HCT116 (cell line): ENCODE measurements at regions not wholly inside any gene's neighbourhood (a gene's known extent, or its start where the extent isn't known, plus 50 kb on each side); places are given as distances from the start of the nearest gene placed in this dataset.

ENCODE experiments used
- ATAC-seq: fragments of 200-7000 bp; cut with Tn5 transposase; 2 replicates; pipeline ENCODE4 v1.9.1; 2020; ENCODE audit warnings: mild to moderate bottlenecking, moderate library complexity
- BruUV-seq: library from RNA; stranded (reverse); fragments of 400-500 nt; replicated peaks from 2 replicates; lab custom pipeline; 2021; lab: Mats Ljungman, UMichigan
- CTCF ChIA-PET: fragments of 300-600 bp; sonication (Branson Sonifier 250); formaldehyde crosslinking; loops from one replicate; lab custom pipeline; 2021; ENCODE audit warnings: antibody characterized with exemption; lab: Charles Lee
- POLR2A ChIA-PET: fragments of 300-600, 350-600 bp; sonication (Branson Sonifier 250); formaldehyde crosslinking; loops from one replicate; lab custom pipeline; 2021; ENCODE audit warnings: antibody characterized with exemption; lab: Charles Lee
- RAD21 ChIA-PET, 2 experiments: fragments of 300-600 bp; sonication (Branson Sonifier 250); formaldehyde crosslinking; loops; one replicate each; lab custom pipeline; 2023; ENCODE audit warnings: low total read pairs in 2 of 2; ENCODE audit not compliant: uncharacterized antibody in 2 of 2, unreplicated experiment in 2 of 2, low non-redundant PET in 1 of 2; lab: Charles Lee
- DNase-seq: peaks from one replicate; pipeline ENCODE4 v3.0.0-alpha.2; 2010; ENCODE audit warnings: low read depth, low spot score
- H2AFZ ChIP-seq: fragments of 200-600 bp; shearing (Covaris generic), sonication (generic); 2 replicates; pipeline ENCODE4 v1.6.1; 2017; ENCODE audit warnings: low read depth, mixed run types, mixed read lengths, antibody characterized with exemption, low read length; ENCODE audit not compliant: poor library complexity, severe bottlenecking
- H3K27ac ChIP-seq: 2 replicates; pipeline ENCODE4 v1.5.1; 2012; ENCODE audit warnings: low read depth, low read length
- H3K27me3 ChIP-seq: fragments of 200-600 bp; sonication (generic); 2 replicates; pipeline ENCODE4 v1.6.1; 2016; ENCODE audit warnings: mixed run types, low read length, mixed read lengths; ENCODE audit not compliant: insufficient read depth
- H3K36me3 ChIP-seq, 2 experiments: fragments of 200-500 bp in 1 of 2; fragments of 200-600 bp in 1 of 2; sonication (Bioruptor generic) in 1 of 2; sonication (generic) in 1 of 2; 2 replicates each; pipeline versions ENCODE4 v1.5.1 to v1.6.1; 2014 to 2016; ENCODE audit warnings: low read length in 2 of 2, inconsistent platforms in 1 of 2, mixed read lengths in 1 of 2, mixed run types in 1 of 2; ENCODE audit not compliant: insufficient read depth in 2 of 2, control insufficient read depth in 1 of 2
- H3K4me1 ChIP-seq, 2 experiments: fragments of 200-600 bp in 1 of 2; sonication (generic) in 1 of 2; 2 replicates each; pipeline versions ENCODE4 v1.5.1 to v1.6.1; 2012 to 2017; ENCODE audit warnings: low read length in 2 of 2, inconsistent platforms in 1 of 2, mild to moderate bottlenecking in 1 of 2, mixed read lengths in 1 of 2, mixed run types in 1 of 2, moderate library complexity in 1 of 2; ENCODE audit not compliant: insufficient read depth in 2 of 2, control insufficient read depth in 1 of 2
- H3K4me2 ChIP-seq: fragments of 200-600 bp; sonication (generic); 2 replicates; pipeline ENCODE4 v1.6.1; 2017; ENCODE audit warnings: mixed run types, low read length, mixed read lengths
- H3K4me3 ChIP-seq, 2 experiments: fragments of 200-600 bp in 1 of 2; sonication (generic) in 1 of 2; replicated peaks in 1 of 2; 2 replicates each; pipeline ENCODE4 v1.5.1; 2011 to 2016; ENCODE audit warnings: low read length in 2 of 2, control low read depth in 1 of 2, low read depth in 1 of 2, mild to moderate bottlenecking in 1 of 2, mixed read lengths in 1 of 2, mixed run types in 1 of 2
- H3K79me2 ChIP-seq: fragments of 200-600 bp; sonication (generic); 2 replicates; pipeline ENCODE4 v1.6.1; 2017; ENCODE audit warnings: mild to moderate bottlenecking, mixed run types, low read length, moderate library complexity, mixed read lengths; ENCODE audit not compliant: insufficient read depth
- H3K9ac ChIP-seq: fragments of 200-600 bp; sonication (generic); 2 replicates; pipeline ENCODE4 v1.6.1; 2016; ENCODE audit warnings: low read length, mixed read lengths
- H3K9me2 ChIP-seq: fragments of 200-600 bp; sonication (generic), shearing (Covaris generic); 2 replicates; pipeline ENCODE4 v1.6.1; 2017; ENCODE audit warnings: mixed run types, mild to moderate bottlenecking, moderate library complexity; ENCODE audit not compliant: insufficient read depth
- H3K9me3 ChIP-seq, 2 experiments: fragments of 200-500 bp in 1 of 2; fragments of 200-600 bp in 1 of 2; sonication (Bioruptor generic) in 1 of 2; sonication (generic) in 1 of 2; 2 replicates each; pipeline ENCODE4 v1.6.1; 2014 to 2017; ENCODE audit warnings: low read length in 2 of 2, mixed read lengths in 2 of 2, inconsistent platforms in 1 of 2, low read depth in 1 of 2, mild to moderate bottlenecking in 1 of 2, mixed run types in 1 of 2, moderate library complexity in 1 of 2; ENCODE audit not compliant: control insufficient read depth in 1 of 2, insufficient read depth in 1 of 2
- H4K20me1 ChIP-seq: fragments of 200-600 bp; sonication (generic), shearing (Covaris generic); 2 replicates; pipeline ENCODE4 v1.6.1; 2017; ENCODE audit warnings: mixed run types, mild to moderate bottlenecking, moderate library complexity; ENCODE audit not compliant: insufficient read depth
- CBX3 ChIP-seq: IDR thresholded peaks from 2 replicates; pipeline ENCODE4 v1.6.1; 2012; ENCODE audit warnings: low read depth
- CEBPB ChIP-seq: IDR thresholded peaks from 2 replicates; pipeline ENCODE4 v1.6.1; 2012; ENCODE audit warnings: low read depth
- EGR1 ChIP-seq: IDR thresholded peaks from 2 replicates; pipeline ENCODE4 v1.6.1; 2012; ENCODE audit warnings: low read depth
- ELF1 ChIP-seq: IDR thresholded peaks from 2 replicates; pipeline ENCODE4 v1.6.1; 2012; ENCODE audit warnings: low read depth, borderline replicate concordance
- FOSL1 ChIP-seq: IDR thresholded peaks from 2 replicates; pipeline ENCODE4 v1.6.1; 2012; ENCODE audit warnings: low read depth
- JUND ChIP-seq: IDR thresholded peaks from 2 replicates; pipeline ENCODE4 v1.6.1; 2012
- MAX ChIP-seq: IDR thresholded peaks from 2 replicates; pipeline ENCODE4 v1.6.1; 2012
- POLR2A ChIP-seq: IDR thresholded peaks from 2 replicates; pipeline ENCODE4 v1.7.0; 2011; ENCODE audit warnings: borderline replicate concordance; ENCODE audit not compliant: insufficient read depth, insufficient read length; ENCODE audit errors: extremely low read depth
- POLR2AphosphoS5 ChIP-seq: IDR thresholded peaks from 2 replicates; pipeline ENCODE4 v1.6.1; 2011; ENCODE audit warnings: mild to moderate bottlenecking, low read depth, low read length, moderate library complexity
- RAD21 ChIP-seq: IDR thresholded peaks from 2 replicates; pipeline ENCODE4 v1.6.1; 2012; ENCODE audit warnings: low read depth, mild to moderate bottlenecking
- REST ChIP-seq: IDR thresholded peaks from 2 replicates; pipeline ENCODE4 v1.6.1; 2012; ENCODE audit warnings: low read depth
- SIN3A ChIP-seq: IDR thresholded peaks from 2 replicates; pipeline ENCODE4 v1.6.1; 2012; ENCODE audit warnings: low read depth
- SP1 ChIP-seq: IDR thresholded peaks from 2 replicates; pipeline ENCODE4 v1.6.1; 2012; ENCODE audit warnings: low read depth
- SRF ChIP-seq: IDR thresholded peaks from 2 replicates; pipeline ENCODE4 v1.6.1; 2012; ENCODE audit warnings: low read depth
- TCF7L2 ChIP-seq: IDR thresholded peaks from 2 replicates; pipeline ENCODE4 v1.7.0; 2011; ENCODE audit warnings: borderline replicate concordance, inconsistent platforms; ENCODE audit not compliant: insufficient read depth, insufficient read length; ENCODE audit errors: extremely low read depth
- ZNF274 ChIP-seq: fragments of 200-500 bp; sonication (Bioruptor generic); IDR thresholded peaks from 2 replicates; pipeline ENCODE4 v1.6.1; 2014; ENCODE audit warnings: mild to moderate bottlenecking, low read depth, low read length, inconsistent platforms
- intact Hi-C: fragments of 100-400 bp; cut with micrococcal nuclease; formaldehyde crosslinking; loops from 2 replicates; pipeline ENCODE4 v1.10.0; 2022
- TF ChIP-seq, protein P1 (sequence below): IDR thresholded peaks from 2 replicates; pipeline ENCODE4 v1.6.1; 2012

- H3K9me2 ChIP-seq, result no peaks in the 10 kb centered on the region
- no peaks in the 10 kb centered on the region for H3K27me3 ChIP-seq
- no peak for ATAC-seq
- no peak for DNase-seq
- H4K20me1 ChIP-seq, result no peaks in the 10 kb centered on the region
- ChIA-PET CTCF (no interaction called here), POLR2A (no interaction called here), RAD21 (no interaction called here)
- TF ChIP-seq MAX (no peak), JUND (no peak), CEBPB (no peak), SIN3A (no peak), ZNF274 (no peak), FOSL1 (no peak)
- no peaks in the 10 kb centered on the region for H3K4me1 ChIP-seq
- intact Hi-C loops, result no loop called here
- H3K36me3 ChIP-seq, result no peaks in the 10 kb centered on the region
- H2AFZ ChIP-seq, result no peak overlapping the region
- H3K9me3 ChIP-seq, result no peaks in the 10 kb centered on the region
- H3K79me2 ChIP-seq, result no peaks in the 10 kb centered on the region
- no peak overlapping the region for H3K4me3 ChIP-seq
- H3K9ac ChIP-seq, result no peak overlapping the region
- BruUV-seq, result no TSS peak
- no peak overlapping the region for H3K4me2 ChIP-seq
- H3K27ac ChIP-seq, result no peak overlapping the region
Measured at GRCh38 chr3:104723000-104723399, 643.7 kb upstream of the ALCAM start.

GRCh38 chr3:104731074-104731473 is 635.6 kb upstream of the ALCAM start:
- Histone ChIP-seq H3K4me1 (no peaks in the 10 kb centered on the region), H3K9ac (no peak overlapping the region), H3K36me3 (no peaks in the 10 kb centered on the region), H3K9me2 (no peaks in the 10 kb centered on the region), H3K27me3 (no peaks in the 10 kb centered on the region), H3K79me2 (no peaks in the 10 kb centered on the region), H3K9me3 (no peaks in the 10 kb centered on the region), H2AFZ (no peak overlapping the region), H4K20me1 (no peaks in the 10 kb centered on the region), H3K4me3 (no peak overlapping the region), H3K27ac (no peak overlapping the region), H3K4me2 (no peak overlapping the region)
- intact Hi-C loops, result no loop called here
- BruUV-seq, result no TSS peak
- RAD21 ChIA-PET, result no interaction called here
- CTCF ChIA-PET, result no interaction called here
- ATAC-seq, result no peak
- DNase-seq, result no peak
- TF ChIP-seq SP1 (no peak), SRF (no peak), RAD21 (no peak), POLR2A (no peak), REST (no peak), ZNF274 (no peak), EGR1 (no peak), FOSL1 (no peak), TCF7L2 (no peak), POLR2AphosphoS5 (no peak), ELF1 (no peak), CBX3 (no peak)
- TF ChIP-seq, protein P1, sequence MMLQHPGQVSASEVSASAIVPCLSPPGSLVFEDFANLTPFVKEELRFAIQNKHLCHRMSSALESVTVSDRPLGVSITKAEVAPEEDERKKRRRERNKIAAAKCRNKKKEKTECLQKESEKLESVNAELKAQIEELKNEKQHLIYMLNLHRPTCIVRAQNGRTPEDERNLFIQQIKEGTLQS, result no peak
- POLR2A ChIA-PET, result no interaction called here
